ENCODE measurements at regions not wholly inside any gene's neighbourhood (a gene's known extent, or its start where the extent isn't known, plus 50 kb on each side); places are given as distances from the start of the nearest gene placed in this dataset.

GRCh38 chr10:83988435-83988834 lies 150.9 kb upstream of the GHITM start:
- no peak for DNase-seq
- H3K9me2 ChIP-seq (replicated peaks; ENCODE audit: insufficient read depth, low read length) = no peaks in the 10 kb centered on the region
- H3K27ac ChIP-seq (ENCODE audit: low read length) = no peak overlapping the region
- TF ChIP-seq EZH2 (optimal IDR thresholded peaks at IDR 0.05; ENCODE audit: low read depth, low read length) = no peak
- H3K36me3 ChIP-seq (replicated peaks; ENCODE audit: insufficient read depth, low read length) = no peaks in the 10 kb centered on the region
- H3F3A ChIP-seq (ENCODE audit: insufficient read depth, low read length) = peaks cover 16% of the 10 kb centered on the region
- no peaks in the 10 kb centered on the region for H4K20me1 ChIP-seq (ENCODE audit: insufficient read depth, low read length)
- no peaks in the 10 kb centered on the region for H3K27me3 ChIP-seq (replicated peaks; ENCODE audit: insufficient read depth, low read length)
- no peaks in the 10 kb centered on the region for H3K9me3 ChIP-seq (replicated peaks; ENCODE audit: insufficient read depth, low read length)
- peaks cover 31% of the 10 kb centered on the region for H3K4me1 ChIP-seq (ENCODE audit: low read length)
- H2AFZ ChIP-seq (ENCODE audit: low read length) = no peak overlapping the region
- no peak overlapping the region for H3K9ac ChIP-seq (ENCODE audit: low read length)
- no peaks in the 10 kb centered on the region for H3K79me2 ChIP-seq (ENCODE audit: low read length)
- H3K4me3 ChIP-seq (ENCODE audit: low read length) = no peak overlapping the region
- no peak overlapping the region for H3K4me2 ChIP-seq (ENCODE audit: low read depth, low read length)

DNA sequence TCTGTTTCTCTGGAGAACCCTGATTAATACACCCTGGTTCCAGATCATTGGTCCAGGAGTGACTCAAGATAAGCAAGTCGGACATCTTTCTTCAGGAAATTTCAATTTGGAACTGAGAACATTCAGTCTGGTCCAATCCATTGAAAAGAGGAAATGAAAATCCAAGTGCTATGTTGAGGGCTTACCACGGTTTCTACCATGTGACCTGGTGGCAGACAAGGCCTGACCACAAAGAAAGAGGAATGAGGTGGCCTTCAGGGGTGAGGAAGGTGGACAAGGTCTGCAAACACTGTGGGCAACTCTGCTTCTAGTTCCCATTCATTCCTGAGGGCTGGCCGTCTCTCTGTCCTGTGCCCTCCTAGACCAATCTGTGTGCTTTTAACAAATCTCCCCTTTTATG lies 149.2 kb upstream of the GHITM start:
- Histone ChIP-seq H3K4me2 (ENCODE audit: low read depth, low read length) (peak overlapping the region; percentile 61), H3K9me3 (replicated peaks; ENCODE audit: insufficient read depth, low read length) (no peaks in the 10 kb centered on the region), H3K27ac (ENCODE audit: low read length) (peak overlapping the region; percentile 82), H3K9ac (ENCODE audit: low read length) (peak overlapping the region; percentile 21; the same call in 1 of the 2 replicates), H3K4me3 (ENCODE audit: low read length) (peak overlapping the region; percentile 13; the same call in 1 of the 2 replicates), H3K27me3 (replicated peaks; ENCODE audit: insufficient read depth, low read length) (no peaks in the 10 kb centered on the region), H3F3A (ENCODE audit: insufficient read depth, low read length) (peaks cover 16% of the 10 kb centered on the region), H3K4me1 (ENCODE audit: low read length) (peaks cover 31% of the 10 kb centered on the region), H3K36me3 (replicated peaks; ENCODE audit: insufficient read depth, low read length) (no peaks in the 10 kb centered on the region), H2AFZ (ENCODE audit: low read length) (0 out of 2 replicates have a peak overlapping the region, but pooled peaks have one; percentile 24), H3K79me2 (ENCODE audit: low read length) (no peaks in the 10 kb centered on the region), H3K9me2 (replicated peaks; ENCODE audit: insufficient read depth, low read length) (no peaks in the 10 kb centered on the region), H4K20me1 (ENCODE audit: insufficient read depth, low read length) (no peaks in the 10 kb centered on the region)
- TF ChIP-seq, protein P1, sequence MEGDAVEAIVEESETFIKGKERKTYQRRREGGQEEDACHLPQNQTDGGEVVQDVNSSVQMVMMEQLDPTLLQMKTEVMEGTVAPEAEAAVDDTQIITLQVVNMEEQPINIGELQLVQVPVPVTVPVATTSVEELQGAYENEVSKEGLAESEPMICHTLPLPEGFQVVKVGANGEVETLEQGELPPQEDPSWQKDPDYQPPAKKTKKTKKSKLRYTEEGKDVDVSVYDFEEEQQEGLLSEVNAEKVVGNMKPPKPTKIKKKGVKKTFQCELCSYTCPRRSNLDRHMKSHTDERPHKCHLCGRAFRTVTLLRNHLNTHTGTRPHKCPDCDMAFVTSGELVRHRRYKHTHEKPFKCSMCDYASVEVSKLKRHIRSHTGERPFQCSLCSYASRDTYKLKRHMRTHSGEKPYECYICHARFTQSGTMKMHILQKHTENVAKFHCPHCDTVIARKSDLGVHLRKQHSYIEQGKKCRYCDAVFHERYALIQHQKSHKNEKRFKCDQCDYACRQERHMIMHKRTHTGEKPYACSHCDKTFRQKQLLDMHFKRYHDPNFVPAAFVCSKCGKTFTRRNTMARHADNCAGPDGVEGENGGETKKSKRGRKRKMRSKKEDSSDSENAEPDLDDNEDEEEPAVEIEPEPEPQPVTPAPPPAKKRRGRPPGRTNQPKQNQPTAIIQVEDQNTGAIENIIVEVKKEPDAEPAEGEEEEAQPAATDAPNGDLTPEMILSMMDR (IDR thresholded peaks at IDR 0.05; ENCODE audit: low read length) = no peak
- TF ChIP-seq EZH2 (optimal IDR thresholded peaks at IDR 0.05; ENCODE audit: low read depth, low read length) = no peak
- TF ChIP-seq EZH2phosphoT487 (IDR thresholded peaks at IDR 0.05; ENCODE audit: low read length) = no peak
- peak; percentile 57 for DNase-seq

- Histone ChIP-seq H3K27me3 (replicated peaks; ENCODE audit: insufficient read depth, low read length) (no peaks in the 10 kb centered on the region), H3K36me3 (replicated peaks; ENCODE audit: insufficient read depth, low read length) (no peaks in the 10 kb centered on the region), H3K4me3 (ENCODE audit: low read length) (no peak overlapping the region), H3K9ac (ENCODE audit: low read length) (no peak overlapping the region), H3K4me2 (ENCODE audit: low read depth, low read length) (no peak overlapping the region), H3K9me2 (replicated peaks; ENCODE audit: insufficient read depth, low read length) (no peaks in the 10 kb centered on the region), H3K27ac (ENCODE audit: low read length) (no peak overlapping the region), H3K4me1 (ENCODE audit: low read length) (peaks cover 48% of the 10 kb centered on the region), H2AFZ (ENCODE audit: low read length) (no peak overlapping the region), H3F3A (ENCODE audit: insufficient read depth, low read length) (peaks cover 33% of the 10 kb centered on the region), H4K20me1 (ENCODE audit: insufficient read depth, low read length) (no peaks in the 10 kb centered on the region), H3K79me2 (ENCODE audit: low read length) (no peaks in the 10 kb centered on the region), H3K9me3 (replicated peaks; ENCODE audit: insufficient read depth, low read length) (no peaks in the 10 kb centered on the region)
- peak; percentile 21 for DNase-seq
- TF ChIP-seq EZH2 (optimal IDR thresholded peaks at IDR 0.05; ENCODE audit: low read depth, low read length) = no peak
- TF ChIP-seq, protein P1 (IDR thresholded peaks at IDR 0.05; ENCODE audit: low read length) = peak; percentile 59
Observed at GRCh38 chr10:83991986-83992753, 147.1 kb upstream of the GHITM start.

GRCh38 chr10:83994325-83994724 lies 145.0 kb upstream of the GHITM start:
- no peaks in the 10 kb centered on the region for H3K9me2 ChIP-seq (replicated peaks; ENCODE audit: insufficient read depth, low read length)
- H3F3A ChIP-seq (ENCODE audit: insufficient read depth, low read length) = peaks cover 36% of the 10 kb centered on the region
- no peak for TF ChIP-seq EZH2phosphoT487 (IDR thresholded peaks at IDR 0.05; ENCODE audit: low read length)
- TF ChIP-seq, protein P1 (IDR thresholded peaks at IDR 0.05; ENCODE audit: low read length) = no peak
- TF ChIP-seq EZH2 (optimal IDR thresholded peaks at IDR 0.05; ENCODE audit: low read depth, low read length) = no peak
- H3K79me2 ChIP-seq (ENCODE audit: low read length) = no peaks in the 10 kb centered on the region
- H3K27ac ChIP-seq (ENCODE audit: low read length) = no peak overlapping the region
- no peaks in the 10 kb centered on the region for H3K36me3 ChIP-seq (replicated peaks; ENCODE audit: insufficient read depth, low read length)
- H4K20me1 ChIP-seq (ENCODE audit: insufficient read depth, low read length) = no peaks in the 10 kb centered on the region
- H3K9me3 ChIP-seq (replicated peaks; ENCODE audit: insufficient read depth, low read length) = no peaks in the 10 kb centered on the region
- H3K9ac ChIP-seq (ENCODE audit: low read length) = no peak overlapping the region
- H3K4me3 ChIP-seq (ENCODE audit: low read length) = no peak overlapping the region
- no peaks in the 10 kb centered on the region for H3K27me3 ChIP-seq (replicated peaks; ENCODE audit: insufficient read depth, low read length)
- no peak overlapping the region for H2AFZ ChIP-seq (ENCODE audit: low read length)
- H3K4me2 ChIP-seq (ENCODE audit: low read depth, low read length) = no peak overlapping the region
- DNase-seq = no peak
- H3K4me1 ChIP-seq (ENCODE audit: low read length) = peaks cover 49% of the 10 kb centered on the region

All from MM.1S (cell line).